Erythroblast (primary cell): ENCODE measurements at regions not wholly inside any gene's neighbourhood (a gene's known extent, or its start where the extent isn't known, plus 50 kb on each side); places are given as distances from the start of the nearest gene placed in this dataset.

ENCODE experiments used
- DNase-seq, 2 experiments: peaks; one replicate each; lab custom pipeline; 2025; lab: John Stamatoyannopoulos, UW
- GATA1 ChIP-seq: IDR thresholded peaks from 2 replicates; pipeline ENCODE4 v1.6.1; 2011; ENCODE audit warnings: low read depth, mild to moderate bottlenecking, control low read depth, low read length, moderate library complexity
- POLR2A ChIP-seq: IDR thresholded peaks from 2 replicates; pipeline ENCODE4 v1.6.1; 2011; ENCODE audit warnings: mild to moderate bottlenecking, low read length

DNA sequence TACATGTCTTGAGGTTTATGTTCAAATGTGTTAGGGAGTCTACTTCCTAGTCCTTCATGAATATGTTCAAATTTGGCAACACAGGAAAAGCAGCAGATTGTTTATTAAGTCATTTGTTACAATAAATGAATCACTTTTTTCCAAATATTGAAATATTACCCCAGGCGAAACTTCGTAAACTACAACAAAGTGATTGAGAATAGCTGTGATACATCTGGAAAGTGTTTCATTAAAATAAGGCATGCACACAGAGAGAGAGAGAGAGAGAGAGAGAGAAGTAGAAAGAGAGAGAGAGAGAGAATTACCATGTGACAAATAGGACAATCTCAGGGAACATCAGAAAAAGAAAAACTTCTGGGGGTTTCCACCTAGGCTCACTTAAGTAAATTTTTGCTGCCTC lies 363.1 kb upstream of the PTCHD4 start:
- TF ChIP-seq GATA1, result no peak
- no peak for TF ChIP-seq POLR2A
- DNase-seq, result no peak

DNA sequence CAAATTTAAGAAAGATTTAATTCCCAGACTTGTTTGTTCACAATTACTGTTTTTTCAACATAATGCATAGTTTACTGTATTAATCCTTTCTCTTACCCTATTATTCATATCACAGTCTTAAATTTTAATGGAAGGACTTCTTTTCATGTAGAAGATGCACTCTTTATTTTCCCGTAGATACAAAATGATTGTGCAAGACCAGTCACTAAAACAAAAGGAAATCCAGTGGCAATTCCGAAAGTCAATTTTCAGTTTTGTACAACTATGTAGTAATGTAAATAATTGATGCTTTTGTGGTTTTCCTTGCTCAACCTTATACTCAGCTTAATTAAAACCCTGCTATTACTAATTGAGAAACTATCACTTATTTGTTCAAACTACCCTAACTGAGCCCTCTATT lies 361.5 kb upstream of the PTCHD4 start:
- no peak for TF ChIP-seq POLR2A
- DNase-seq, result no peak

DNA sequence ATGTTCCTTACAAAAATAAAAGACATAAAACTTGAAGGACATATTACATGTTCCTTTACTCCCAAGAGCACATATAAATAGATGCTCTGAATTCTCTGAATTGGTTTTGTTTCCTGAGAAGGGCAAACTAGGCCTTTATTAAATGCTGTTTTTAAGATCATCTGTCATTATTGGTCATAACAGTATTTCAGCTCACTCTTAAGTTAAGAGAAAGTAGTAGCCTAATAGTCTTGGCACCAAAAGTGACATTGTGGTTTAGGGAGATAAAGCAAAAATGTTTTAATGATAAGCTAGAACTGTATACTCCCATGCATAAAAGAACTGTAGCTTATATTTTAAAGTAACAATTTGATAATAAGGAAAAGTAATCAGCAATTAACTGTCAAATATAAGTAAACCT lies 361.1 kb upstream of the PTCHD4 start:
- DNase-seq, result peak; percentile 3 to 19
- no peak for TF ChIP-seq GATA1
- TF ChIP-seq POLR2A, result no peak

DNA sequence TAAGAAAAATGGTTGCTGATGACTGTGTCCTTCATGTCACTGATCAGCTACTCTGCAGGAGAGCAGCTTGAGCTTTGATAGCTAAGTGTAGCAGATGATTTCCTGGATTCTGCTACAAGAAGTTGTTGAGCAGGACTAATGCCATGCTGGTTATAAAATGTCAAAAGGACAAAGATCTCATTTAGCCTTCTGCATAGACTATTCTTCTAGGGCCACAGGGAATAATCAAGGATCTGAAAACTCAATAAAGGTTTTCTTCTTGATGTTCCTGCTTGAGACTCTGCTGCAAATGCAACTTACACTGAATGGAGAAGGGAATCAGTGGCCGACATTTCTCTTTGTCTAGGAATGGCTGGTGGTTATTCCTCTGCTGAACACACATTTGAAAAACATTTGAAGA lies 360.3 kb upstream of the PTCHD4 start:
- TF ChIP-seq POLR2A, result no peak
- no peak for TF ChIP-seq GATA1
- DNase-seq, result no peak

DNA sequence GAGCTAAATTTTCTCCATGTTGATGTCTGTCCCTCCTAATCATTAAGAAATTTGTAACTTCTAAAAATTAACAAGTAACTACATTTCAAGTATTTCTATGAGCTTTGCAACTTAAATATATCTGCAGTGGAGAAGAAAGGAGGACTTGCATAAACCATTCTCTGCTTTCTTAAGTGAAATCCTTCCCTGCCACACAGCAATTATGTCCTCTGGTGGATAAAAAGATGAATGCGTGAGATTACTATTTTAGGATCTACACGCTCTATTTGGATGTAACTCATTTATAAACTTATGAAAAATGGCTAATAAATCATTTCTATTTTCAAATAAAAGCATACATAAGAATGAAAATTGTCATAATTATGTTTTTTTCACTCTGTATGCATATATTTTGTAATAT lies 338.0 kb upstream of the PTCHD4 start:
- DNase-seq, result no peak
- TF ChIP-seq POLR2A, result no peak
- TF ChIP-seq GATA1, result no peak

DNA sequence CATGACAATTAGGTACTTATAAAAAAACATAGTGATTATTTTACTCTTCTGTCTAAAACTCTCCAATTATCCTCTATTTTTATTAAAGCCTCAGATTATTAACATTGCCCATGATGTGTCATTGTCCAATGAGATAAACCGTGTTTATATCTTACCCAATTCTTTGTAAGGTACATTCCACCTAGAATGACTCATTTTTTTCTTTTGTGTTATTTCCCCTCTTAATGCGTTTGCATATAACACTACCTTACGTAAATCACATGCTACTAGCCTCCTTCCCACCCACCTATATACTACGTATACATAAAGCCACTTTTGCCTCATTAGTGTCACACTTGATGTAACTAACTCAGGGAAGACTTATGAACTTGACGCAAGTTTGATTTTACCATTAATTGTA lies 336.3 kb upstream of the PTCHD4 start:
- DNase-seq, result no peak
- no peak for TF ChIP-seq GATA1
- TF ChIP-seq POLR2A, result no peak

DNA sequence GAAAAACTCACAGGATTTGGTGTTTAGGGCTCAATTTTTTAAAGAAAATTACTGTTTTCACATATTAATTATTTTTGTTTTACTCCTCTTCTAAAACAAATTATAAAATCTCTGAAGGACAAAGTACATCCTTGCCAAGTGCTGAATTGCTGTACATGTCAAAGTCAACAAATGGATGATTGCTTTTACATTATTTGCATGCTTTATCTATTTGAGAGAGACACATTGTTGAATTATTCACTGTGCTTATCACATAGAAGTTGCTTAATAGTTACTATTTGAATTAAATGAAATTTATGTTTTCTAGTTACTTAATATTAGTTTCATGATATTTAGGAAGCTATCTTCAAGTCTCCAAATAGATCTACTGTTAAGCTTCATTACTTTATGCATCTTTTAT lies 318.6 kb upstream of the PTCHD4 start:
- no peak for DNase-seq
- no peak for TF ChIP-seq GATA1
- no peak for TF ChIP-seq POLR2A

DNA sequence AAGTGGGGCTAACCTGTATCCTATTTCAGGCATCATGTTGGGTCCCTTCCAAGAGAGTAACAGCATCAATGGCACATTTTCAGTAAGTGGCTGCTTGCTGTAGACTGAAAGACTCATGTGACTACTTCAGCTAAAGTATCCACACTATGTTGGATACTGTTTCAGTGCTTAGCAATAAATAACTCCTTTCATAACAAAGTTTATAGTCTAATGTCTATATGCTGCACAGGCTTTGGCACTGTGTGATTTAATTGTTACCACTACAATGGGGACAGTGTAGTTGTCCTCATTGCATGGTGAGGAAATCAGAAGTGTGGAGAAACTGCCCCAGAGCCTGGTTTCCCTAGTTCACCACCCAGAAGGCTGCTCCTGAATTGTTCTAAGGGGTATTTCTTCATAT lies 318.0 kb upstream of the PTCHD4 start:
- DNase-seq, result no peak
- TF ChIP-seq GATA1 (no peak), POLR2A (no peak)

DNA sequence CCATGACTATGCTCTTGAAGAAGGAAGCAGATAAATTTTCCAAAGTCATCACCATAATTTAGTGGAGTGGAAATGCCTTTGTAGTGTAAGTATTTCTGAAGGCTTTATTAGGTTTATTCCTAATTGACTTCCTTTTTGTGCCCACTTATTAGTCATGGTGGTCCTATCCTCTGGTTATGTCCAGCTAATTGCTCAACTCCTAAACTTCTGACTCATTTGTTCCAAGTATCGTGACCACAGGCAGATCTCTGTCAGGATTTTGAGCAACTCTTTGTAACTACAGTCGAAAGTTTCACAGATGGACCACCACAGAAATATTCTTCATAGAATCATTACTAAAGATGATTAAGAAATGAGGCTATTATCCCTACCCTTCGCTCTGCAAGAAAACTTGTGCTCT lies 315.6 kb upstream of the PTCHD4 start:
- TF ChIP-seq GATA1, result no peak
- no peak for TF ChIP-seq POLR2A
- DNase-seq, result no peak

DNA sequence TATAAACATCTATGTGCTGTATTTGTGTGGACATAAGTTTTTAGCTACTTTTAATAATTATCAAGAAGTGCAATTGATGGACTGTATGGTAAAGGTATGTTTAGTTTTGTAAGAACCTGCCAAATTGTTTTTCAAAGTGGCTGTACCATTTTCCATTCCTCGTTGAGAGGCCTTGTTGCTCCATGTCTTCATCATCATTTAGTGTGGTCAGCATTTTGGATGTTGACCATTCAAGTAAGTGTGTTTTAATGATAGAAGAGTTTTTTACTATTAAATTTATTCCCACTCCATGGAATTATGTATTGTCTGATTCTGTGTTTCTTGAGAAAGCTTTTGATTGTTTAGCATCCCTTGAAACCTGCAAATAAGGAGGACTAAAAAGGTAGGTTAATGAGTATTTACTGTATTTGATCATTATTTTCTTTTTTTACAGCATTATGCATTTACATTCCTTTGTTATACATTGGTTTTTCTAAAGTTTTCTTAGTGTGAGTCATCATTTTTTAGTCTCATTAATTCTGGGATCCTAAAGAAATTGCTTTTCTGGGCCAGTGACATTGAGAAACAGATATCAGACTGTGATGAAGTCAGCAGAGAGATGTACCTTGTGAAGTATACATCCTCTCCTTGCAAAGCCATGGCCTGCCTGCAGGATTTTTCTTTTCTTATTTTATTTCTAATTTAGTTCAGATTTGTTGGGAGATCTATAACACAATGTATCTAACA lies 312.8 kb upstream of the PTCHD4 start:
- DNase-seq, result no peak
- TF ChIP-seq GATA1 (no peak), POLR2A (no peak)

DNA sequence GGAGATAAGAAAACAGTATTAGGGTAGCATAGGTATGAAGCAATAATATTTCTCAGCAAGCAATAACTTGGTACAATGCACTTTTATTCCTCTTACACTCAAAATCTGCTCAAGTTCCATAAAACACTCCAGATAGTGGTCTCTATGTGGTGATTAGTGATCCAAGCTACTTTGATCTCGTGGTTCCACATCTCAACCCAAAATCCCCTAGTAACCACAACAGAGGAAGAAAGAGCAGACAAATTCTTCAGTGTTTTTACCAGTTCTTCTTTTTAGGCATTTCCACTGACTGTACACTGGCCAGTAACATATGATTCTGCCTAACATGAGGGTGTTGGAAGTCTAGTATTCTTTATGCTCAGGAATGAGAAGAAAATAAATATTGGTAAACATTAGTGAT lies 309.0 kb upstream of the PTCHD4 start:
- no peak for DNase-seq
- TF ChIP-seq POLR2A, result no peak
- no peak for TF ChIP-seq GATA1

DNA sequence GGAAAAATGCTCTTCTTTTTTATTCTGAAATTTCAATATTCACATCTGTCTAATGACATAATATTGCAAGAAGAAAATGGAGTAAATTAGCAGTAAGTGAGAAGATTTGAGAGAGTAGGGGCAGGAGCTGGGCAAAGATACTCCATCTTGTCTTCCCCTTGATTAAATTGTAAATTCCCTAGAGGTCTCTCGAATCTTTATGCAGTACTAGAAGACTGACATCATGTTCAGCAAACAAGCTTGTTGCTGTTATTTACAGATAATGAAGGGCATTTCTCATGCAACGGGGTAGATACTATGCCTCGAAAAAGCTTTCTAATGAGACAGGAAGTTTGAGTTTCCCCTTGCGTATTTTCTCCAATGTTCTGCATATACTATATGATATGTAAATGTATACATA lies 306.9 kb upstream of the PTCHD4 start:
- DNase-seq, result no peak
- no peak for TF ChIP-seq GATA1
- TF ChIP-seq POLR2A, result no peak

DNA sequence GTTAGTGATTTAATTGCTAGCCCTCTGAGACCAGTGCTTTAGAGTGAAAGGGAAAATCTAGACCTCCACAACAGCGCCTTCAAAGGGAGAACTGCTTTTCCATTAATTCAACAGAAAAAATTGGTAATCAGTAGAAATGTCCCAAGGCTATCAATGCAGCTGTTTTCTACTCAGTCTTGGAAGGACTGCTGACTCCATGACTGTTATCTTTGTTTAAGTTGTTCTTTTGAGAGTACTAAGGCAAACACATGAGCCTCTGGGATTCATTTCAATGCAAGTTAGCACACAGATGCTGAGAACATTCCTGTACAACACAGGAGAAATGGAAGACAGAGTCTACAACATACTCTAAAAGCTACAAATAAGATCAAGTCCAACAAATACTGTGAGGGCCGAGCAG lies 301.7 kb upstream of the PTCHD4 start:
- no peak for DNase-seq
- TF ChIP-seq POLR2A, result no peak
- no peak for TF ChIP-seq GATA1

DNA sequence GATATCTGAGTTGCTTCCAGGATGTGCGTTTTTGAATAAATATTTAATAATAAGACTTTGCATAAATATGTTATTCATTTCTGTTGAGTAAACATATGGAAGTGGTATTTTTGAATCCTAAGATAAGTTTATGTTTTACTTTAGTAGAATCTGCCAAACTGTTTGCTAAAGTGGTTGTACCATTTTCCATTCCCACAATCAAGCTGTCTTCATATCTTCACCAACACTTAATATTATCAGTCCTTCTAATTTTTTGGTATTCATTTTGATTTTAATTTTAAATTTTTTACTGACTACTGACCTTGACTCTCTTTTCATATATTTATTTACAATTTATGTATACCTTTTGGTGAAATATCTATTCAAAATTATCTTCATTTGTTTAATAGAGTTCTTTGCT lies 293.9 kb upstream of the PTCHD4 start:
- DNase-seq, result no peak
- TF ChIP-seq POLR2A (no peak), GATA1 (no peak)

DNA sequence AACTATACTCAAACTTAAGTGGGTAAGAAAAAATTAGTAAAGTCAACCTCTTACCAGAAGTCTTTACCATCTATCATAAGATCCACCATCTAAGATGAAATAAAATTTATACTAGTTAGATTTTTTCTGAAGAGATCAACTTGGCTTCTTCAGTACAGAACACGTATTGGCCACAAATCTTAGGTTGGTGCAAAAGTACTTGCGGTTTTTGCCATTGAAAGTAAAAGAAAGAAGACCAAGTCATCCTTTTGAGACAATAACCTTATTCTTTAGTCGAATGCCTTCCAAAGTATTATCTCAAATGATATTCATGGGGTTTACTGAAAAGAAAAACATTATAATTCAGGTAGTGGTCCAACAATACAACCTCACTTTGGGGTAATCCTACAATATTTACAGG lies 292.6 kb upstream of the PTCHD4 start:
- no peak for TF ChIP-seq POLR2A
- TF ChIP-seq GATA1, result no peak
- DNase-seq, result no peak
